ENCODE measurements at regions not wholly inside any gene's neighbourhood (a gene's known extent, or its start where the extent isn't known, plus 50 kb on each side); places are given as distances from the start of the nearest gene placed in this dataset.

GRCh38 chr2:236661061-236661761 lies 91.6 kb downstream of the ACKR3 start:
- H3K4me1 Mint-ChIP-seq: no peaks in the 10 kb centered on the region
- no peaks in the 10 kb centered on the region for H3K36me3 Mint-ChIP-seq
- H3K27ac Mint-ChIP-seq: no peak overlapping the region
- H3K27me3 Mint-ChIP-seq: peaks cover 25% of the 10 kb centered on the region
- no peak for ATAC-seq (ENCODE audit: low read depth)
- DNase-seq: no peak
- no peak overlapping the region for H3K4me3 Mint-ChIP-seq
- POLR2A ChIA-PET: no interaction called here
- no peaks in the 10 kb centered on the region for H3K9me3 Mint-ChIP-seq

GRCh38 chr2:236661762-236662110 lies 92.1 kb downstream of the ACKR3 start:
- H3K4me1 Mint-ChIP-seq: no peaks in the 10 kb centered on the region
- POLR2A ChIA-PET: no interaction called here
- no peak overlapping the region for H3K4me3 Mint-ChIP-seq
- no peaks in the 10 kb centered on the region for H3K9me3 Mint-ChIP-seq
- ATAC-seq (ENCODE audit: low read depth) (no peak), DNase-seq (no peak)
- H3K36me3 Mint-ChIP-seq: no peaks in the 10 kb centered on the region
- peaks cover 25% of the 10 kb centered on the region for H3K27me3 Mint-ChIP-seq
- H3K27ac Mint-ChIP-seq: no peak overlapping the region

GRCh38 chr2:236662231-236663185 lies 92.9 kb downstream of the ACKR3 start:
- no peaks in the 10 kb centered on the region for H3K36me3 Mint-ChIP-seq
- H3K9me3 Mint-ChIP-seq: no peaks in the 10 kb centered on the region
- POLR2A ChIA-PET: no interaction called here
- ATAC-seq (ENCODE audit: low read depth) (no peak), DNase-seq (no peak)
- peaks cover 25% of the 10 kb centered on the region for H3K27me3 Mint-ChIP-seq
- no peaks in the 10 kb centered on the region for H3K4me1 Mint-ChIP-seq
- H3K27ac Mint-ChIP-seq: no peak overlapping the region
- no peak overlapping the region for H3K4me3 Mint-ChIP-seq

GRCh38 chr2:236663287-236664101 lies 93.9 kb downstream of the ACKR3 start:
- Mint-ChIP-seq H3K36me3 (no peaks in the 10 kb centered on the region), H3K9me3 (no peaks in the 10 kb centered on the region), H3K4me3 (no peak overlapping the region), H3K4me1 (no peaks in the 10 kb centered on the region), H3K27me3 (peaks cover 22% of the 10 kb centered on the region), H3K27ac (no peak overlapping the region)
- POLR2A ChIA-PET: no interaction called here
- ATAC-seq (ENCODE audit: low read depth) (no peak), DNase-seq (no peak)

GRCh38 chr2:236664136-236664535 lies 94.5 kb downstream of the ACKR3 start:
- POLR2A ChIA-PET: no interaction called here
- no peak for ATAC-seq (ENCODE audit: low read depth)
- H3K27me3 Mint-ChIP-seq: peaks cover 19% of the 10 kb centered on the region
- no peak overlapping the region for H3K27ac Mint-ChIP-seq
- DNase-seq: no peak
- H3K4me3 Mint-ChIP-seq: no peak overlapping the region
- H3K4me1 Mint-ChIP-seq: no peaks in the 10 kb centered on the region
- no peaks in the 10 kb centered on the region for H3K36me3 Mint-ChIP-seq
- no peaks in the 10 kb centered on the region for H3K9me3 Mint-ChIP-seq

GRCh38 chr2:236665101-236665500 lies 95.5 kb downstream of the ACKR3 start:
- Mint-ChIP-seq H3K27me3 (peaks cover 18% of the 10 kb centered on the region), H3K4me3 (no peak overlapping the region), H3K36me3 (no peaks in the 10 kb centered on the region), H3K4me1 (no peaks in the 10 kb centered on the region), H3K27ac (no peak overlapping the region), H3K9me3 (no peaks in the 10 kb centered on the region)
- POLR2A ChIA-PET: no interaction called here
- no peak for ATAC-seq (ENCODE audit: low read depth)
- no peak for DNase-seq

GRCh38 chr2:236665572-236666118 lies 96.0 kb downstream of the ACKR3 start:
- H3K36me3 Mint-ChIP-seq: no peaks in the 10 kb centered on the region
- H3K27me3 Mint-ChIP-seq: peaks cover 20% of the 10 kb centered on the region
- POLR2A ChIA-PET: no interaction called here
- no peaks in the 10 kb centered on the region for H3K9me3 Mint-ChIP-seq
- no peak for ATAC-seq (ENCODE audit: low read depth)
- no peak overlapping the region for H3K27ac Mint-ChIP-seq
- H3K4me1 Mint-ChIP-seq: no peaks in the 10 kb centered on the region
- H3K4me3 Mint-ChIP-seq: no peak overlapping the region
- no peak for DNase-seq

- Mint-ChIP-seq H3K27ac (no peak overlapping the region), H3K4me3 (no peak overlapping the region), H3K4me1 (peaks cover 1% of the 10 kb centered on the region), H3K36me3 (no peaks in the 10 kb centered on the region), H3K27me3 (peaks cover 17% of the 10 kb centered on the region), H3K9me3 (no peaks in the 10 kb centered on the region)
- DNase-seq (no peak), ATAC-seq (ENCODE audit: low read depth) (no peak)
- POLR2A ChIA-PET: no interaction called here
Measured at GRCh38 chr2:236666646-236667204, 97.1 kb downstream of the ACKR3 start.

GRCh38 chr2:236667526-236667925 lies 97.9 kb downstream of the ACKR3 start:
- Mint-ChIP-seq H3K27me3 (peaks cover 10% of the 10 kb centered on the region), H3K36me3 (no peaks in the 10 kb centered on the region), H3K4me3 (no peak overlapping the region), H3K9me3 (no peaks in the 10 kb centered on the region), H3K4me1 (peaks cover 1% of the 10 kb centered on the region), H3K27ac (no peak overlapping the region)
- DNase-seq: no peak
- no peak for ATAC-seq (ENCODE audit: low read depth)
- POLR2A ChIA-PET: no interaction called here

GRCh38 chr2:236668531-236668969 lies 98.9 kb downstream of the ACKR3 start:
- ATAC-seq (ENCODE audit: low read depth) (no peak), DNase-seq (no peak)
- peaks cover 1% of the 10 kb centered on the region for H3K4me1 Mint-ChIP-seq
- POLR2A ChIA-PET: no interaction called here
- H3K9me3 Mint-ChIP-seq: no peaks in the 10 kb centered on the region
- H3K27me3 Mint-ChIP-seq: peaks cover 9% of the 10 kb centered on the region
- H3K27ac Mint-ChIP-seq: no peak overlapping the region
- H3K36me3 Mint-ChIP-seq: no peaks in the 10 kb centered on the region
- H3K4me3 Mint-ChIP-seq: no peak overlapping the region

GRCh38 chr2:236670235-236670620 lies 100.6 kb downstream of the ACKR3 start:
- no peak overlapping the region for H3K4me3 Mint-ChIP-seq

GRCh38 chr2:236671896-236672562 lies 102.4 kb downstream of the ACKR3 start:
- ATAC-seq (ENCODE audit: low read depth) (no peak), DNase-seq (no peak)
- Mint-ChIP-seq H3K4me1 (peaks cover 1% of the 10 kb centered on the region), H3K27me3 (peaks cover 16% of the 10 kb centered on the region), H3K36me3 (no peaks in the 10 kb centered on the region), H3K9me3 (no peaks in the 10 kb centered on the region), H3K4me3 (no peak overlapping the region), H3K27ac (no peak overlapping the region)
- POLR2A ChIA-PET: no interaction called here

More at GRCh38 chr2:236670235-236670620, 100.6 kb downstream of the ACKR3 start:
- DNase-seq (no peak), ATAC-seq (ENCODE audit: low read depth) (no peak)
- POLR2A ChIA-PET: no interaction called here
- H3K9me3 Mint-ChIP-seq: no peaks in the 10 kb centered on the region
- peaks cover 1% of the 10 kb centered on the region for H3K4me1 Mint-ChIP-seq
- no peaks in the 10 kb centered on the region for H3K36me3 Mint-ChIP-seq
- peaks cover 6% of the 10 kb centered on the region for H3K27me3 Mint-ChIP-seq
- H3K27ac Mint-ChIP-seq: no peak overlapping the region

GRCh38 chr2:236672606-236673005 lies 103.0 kb downstream of the ACKR3 start:
- no peak overlapping the region for H3K27ac Mint-ChIP-seq
- no peaks in the 10 kb centered on the region for H3K36me3 Mint-ChIP-seq
- H3K27me3 Mint-ChIP-seq: peaks cover 16% of the 10 kb centered on the region
- no peaks in the 10 kb centered on the region for H3K9me3 Mint-ChIP-seq
- POLR2A ChIA-PET: no interaction called here
- ATAC-seq (ENCODE audit: low read depth): no peak
- no peak for DNase-seq
- H3K4me1 Mint-ChIP-seq: peaks cover 1% of the 10 kb centered on the region
- no peak overlapping the region for H3K4me3 Mint-ChIP-seq
